GM23338 (cell line): ENCODE measurements at regions not wholly inside any gene's neighbourhood (a gene's known extent, or its start where the extent isn't known, plus 50 kb on each side); places are given as distances from the start of the nearest gene placed in this dataset.

Source experiments
- ATAC-seq: fragments of 200-7000 bp; cut with Tn5 transposase; 3 replicates; pipeline ENCODE4 v1.9.1; 2020
- DNase-seq: peaks from one replicate; pipeline ENCODE4 v3.0.0-alpha.2; 2015; ENCODE audit warnings: low spot score
- H2AFZ ChIP-seq: fragments of 200-600 bp; sonication (generic); 2 replicates; pipeline ENCODE4 v1.8.0; 2016; ENCODE audit warnings: antibody characterized with exemption, mild to moderate bottlenecking, moderate library complexity
- H3F3A ChIP-seq: fragments of 200-600 bp; sonication (generic); replicated peaks from 2 replicates; pipeline ENCODE4 v1.8.0; 2017; ENCODE audit warnings: antibody characterized with exemption, mixed run types, low read depth
- H3K27ac ChIP-seq: fragments of 200-600 bp; sonication (generic); 2 replicates; pipeline ENCODE4 v1.6.1; 2016; ENCODE audit warnings: low read depth
- H3K27me3 ChIP-seq: fragments of 200-600 bp; sonication (generic); 2 replicates; pipeline ENCODE4 v1.8.0; 2016; ENCODE audit warnings: mild to moderate bottlenecking, mixed run types, moderate library complexity; ENCODE audit not compliant: insufficient read depth
- H3K36me3 ChIP-seq: fragments of 200-600 bp; sonication (generic); 2 replicates; pipeline ENCODE4 v1.8.0; 2016; ENCODE audit warnings: mild to moderate bottlenecking; ENCODE audit not compliant: insufficient read depth
- H3K4me1 ChIP-seq: fragments of 200-600 bp; sonication (generic); 2 replicates; pipeline ENCODE4 v1.8.0; 2016; ENCODE audit warnings: mild to moderate bottlenecking, moderate library complexity; ENCODE audit not compliant: insufficient read depth
- H3K4me2 ChIP-seq: fragments of 200-600 bp; sonication (generic); 2 replicates; pipeline ENCODE4 v1.7.1; 2017; ENCODE audit warnings: mixed run types
- H3K4me3 ChIP-seq: fragments of 200-600 bp; sonication (generic); 2 replicates; pipeline ENCODE4 v1.6.1; 2016; ENCODE audit warnings: mixed run types
- H3K79me2 ChIP-seq: fragments of 200-600 bp; sonication (generic); replicated peaks from 2 replicates; pipeline ENCODE4 v1.8.0; 2017; ENCODE audit warnings: mild to moderate bottlenecking; ENCODE audit not compliant: insufficient read depth
- H3K9me2 ChIP-seq: fragments of 200-600 bp; sonication (generic); 2 replicates; pipeline ENCODE4 v1.8.0; 2017; ENCODE audit not compliant: insufficient read depth
- H4K20me1 ChIP-seq: fragments of 200-600 bp; sonication (generic); replicated peaks from 2 replicates; pipeline ENCODE4 v1.8.0; 2017; ENCODE audit warnings: mild to moderate bottlenecking; ENCODE audit not compliant: insufficient read depth
- H3K27ac Mint-ChIP-seq: 2 replicates; pipeline ENCODE4 v1.8.0; 2020; ENCODE audit warnings: inconsistent platforms, mild to moderate bottlenecking, moderate library complexity, mixed read lengths
- H3K27me3 Mint-ChIP-seq: 3 replicates; pipeline ENCODE4 v1.8.0; 2022; ENCODE audit warnings: low read depth, mild to moderate bottlenecking, moderate library complexity, mixed read lengths, inconsistent platforms; ENCODE audit not compliant: insufficient read depth, poor library complexity
- H3K36me3 Mint-ChIP-seq: 3 replicates; pipeline ENCODE4 v1.8.0; 2021; ENCODE audit warnings: low read depth, mild to moderate bottlenecking, inconsistent platforms, moderate library complexity, mixed read lengths
- H3K4me1 Mint-ChIP-seq: 3 replicates; pipeline ENCODE4 v1.8.0; 2020; ENCODE audit warnings: mild to moderate bottlenecking, inconsistent platforms, mixed read lengths
- H3K4me3 Mint-ChIP-seq: 3 replicates; pipeline ENCODE4 v1.8.0; 2021; ENCODE audit warnings: moderate library complexity, mild to moderate bottlenecking, inconsistent platforms, mixed read lengths
- H3K9me3 Mint-ChIP-seq: 3 replicates; pipeline ENCODE4 v1.8.0; 2020; ENCODE audit warnings: moderate library complexity, mild to moderate bottlenecking, inconsistent platforms, mixed read lengths
- CREB1 ChIP-seq: fragments of 250-450 bp; sonication (Bioruptor Pico); IDR thresholded peaks from 2 replicates; pipeline ENCODE4 v1.5.0; 2020; ENCODE audit warnings: low read depth, mild to moderate bottlenecking, moderate library complexity
- ETS1 ChIP-seq: IDR thresholded peaks from 2 replicates; pipeline ENCODE4 v1.6.1; 2016; ENCODE audit warnings: antibody characterized with exemption
- EZH2 ChIP-seq: fragments of 200-600 bp; sonication (generic); IDR thresholded peaks from one replicate; pipeline ENCODE4 v1.8.0; 2017; ENCODE audit warnings: antibody characterized with exemption, mild to moderate bottlenecking, low read depth; ENCODE audit not compliant: unreplicated experiment
- NANOG ChIP-seq: IDR thresholded peaks from 2 replicates; pipeline ENCODE4 v1.6.1; 2016; ENCODE audit warnings: antibody characterized with exemption, borderline replicate concordance
- POLR2AphosphoS5 ChIP-seq: IDR thresholded peaks from 2 replicates; pipeline ENCODE4 v1.6.1; 2016; ENCODE audit warnings: antibody characterized with exemption, low read depth
- REST ChIP-seq: IDR thresholded peaks from one replicate; pipeline ENCODE4 v1.6.1; 2018; ENCODE audit warnings: antibody characterized with exemption; ENCODE audit not compliant: unreplicated experiment
- ZNF114 ChIP-seq: fragments of 250-450 bp; sonication (Bioruptor Pico); IDR thresholded peaks from 2 replicates; pipeline ENCODE4 v1.5.0; 2020; ENCODE audit warnings: mild to moderate bottlenecking, moderate library complexity
- ZNF462 ChIP-seq: fragments of 250-450 bp; sonication (Bioruptor Pico); IDR thresholded peaks from 2 replicates; pipeline ENCODE4 v1.5.0; 2020; ENCODE audit warnings: mild to moderate bottlenecking, moderate library complexity

- TF ChIP-seq NANOG (no peak), CREB1 (no peak), POLR2AphosphoS5 (no peak), ZNF114 (CRISPR knock-in tag) (no peak), REST (no peak), EZH2 (no peak)
These were observed 337.0 kb upstream of the DYNLRB2 start (continued) for GRCh38 chr16:80203821-80204220.

DNA sequence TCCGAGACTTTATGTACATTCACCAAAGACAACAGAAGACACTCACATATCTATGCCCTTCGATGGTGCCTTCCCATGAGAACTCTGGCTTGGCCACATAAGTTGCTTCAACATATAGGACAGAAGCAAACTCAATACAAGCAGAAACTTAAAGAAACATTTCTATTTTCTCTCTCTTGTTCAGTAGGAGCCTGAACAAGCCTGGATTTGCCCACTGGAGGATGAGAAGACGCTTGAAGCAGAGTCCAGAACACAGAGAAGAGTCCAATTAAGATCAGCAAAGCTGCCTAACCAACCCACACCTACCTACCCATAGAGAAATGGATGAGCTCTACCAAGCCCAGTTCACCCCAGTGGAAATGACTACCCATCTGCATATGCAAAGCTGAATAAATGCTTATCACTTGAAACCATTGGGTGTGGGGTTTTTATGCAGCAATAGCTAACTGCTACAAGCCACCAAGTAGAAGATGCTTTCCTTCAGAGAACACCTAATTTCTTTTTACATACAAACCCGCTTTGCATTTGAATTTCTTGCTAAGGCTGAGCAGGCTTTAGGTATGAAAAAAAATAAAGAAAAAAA is 337.9 kb upstream of the DYNLRB2 start:
- no peak for ATAC-seq
- H3K36me3 Mint-ChIP-seq = no peaks in the 10 kb centered on the region
- TF ChIP-seq ZNF114 (CRISPR knock-in tag) (no peak), EZH2 (no peak), NANOG (no peak), ETS1 (no peak), ZNF462 (CRISPR knock-in tag) (no peak)

More for the DNA sequence above, 337.9 kb upstream of the DYNLRB2 start:
- no peaks in the 10 kb centered on the region for H4K20me1 ChIP-seq
- Mint-ChIP-seq H3K4me3 (no peak overlapping the region), H3K27me3 (peaks cover 3% of the 10 kb centered on the region), H3K4me1 (no peaks in the 10 kb centered on the region), H3K27ac (no peak overlapping the region), H3K9me3 (peaks cover 3% of the 10 kb centered on the region; the same call in 1 of the 3 replicates)
- no peaks in the 10 kb centered on the region for H3K36me3 ChIP-seq
- no peaks in the 10 kb centered on the region for H3K79me2 ChIP-seq
- H3K27ac ChIP-seq = no peak overlapping the region
- H3K9me2 ChIP-seq = peaks cover 13% of the 10 kb centered on the region; the same call in 1 of the 2 replicates
- no peak overlapping the region for H2AFZ ChIP-seq
- H3K4me3 ChIP-seq = no peak overlapping the region
- no peaks in the 10 kb centered on the region for H3F3A ChIP-seq
- no peaks in the 10 kb centered on the region for H3K4me1 ChIP-seq
- H3K4me2 ChIP-seq = no peak overlapping the region
- H3K27me3 ChIP-seq = no peaks in the 10 kb centered on the region
- DNase-seq = no peak
